HG02938 (cell line): ENCODE measurements at regions not wholly inside any gene's neighbourhood (a gene's known extent, or its start where the extent isn't known, plus 50 kb on each side); places are given as distances from the start of the nearest gene placed in this dataset.
"Not testable (repeated sequence)": the region's sequence is repeated elsewhere in the genome, so short reads cannot be mapped to it uniquely, and the experiment has no call there.

ENCODE experiments used
- ATAC-seq: cut with Tn5 transposase; IDR thresholded peaks from one replicate; pipeline ENCODE4 v1.9.1; 2021; ENCODE audit warnings: mild to moderate bottlenecking, moderate library complexity; ENCODE audit not compliant: unreplicated experiment

GRCh38 chr7:120123528-120123927, 149.4 kb upstream of the KCND2 start:
- ATAC-seq = no peak

- ATAC-seq = no peak
Observed at GRCh38 chr7:120131096-120131839, 141.7 kb upstream of the KCND2 start.

- ATAC-seq = no peak
Observed at GRCh38 chr7:120138497-120138896, 134.5 kb upstream of the KCND2 start.

- ATAC-seq = no peak
Observed at GRCh38 chr7:120156476-120156875, 116.5 kb upstream of the KCND2 start.

GRCh38 chr7:120160166-120160565, 112.8 kb upstream of the KCND2 start:
- no peak for ATAC-seq

GRCh38 chr7:120163449-120163848, 109.5 kb upstream of the KCND2 start:
- no peak for ATAC-seq

GRCh38 chr7:120165227-120165626, 107.7 kb upstream of the KCND2 start:
- no peak for ATAC-seq

- ATAC-seq = no peak
Observed at GRCh38 chr7:120168066-120168465, 104.9 kb upstream of the KCND2 start.

GRCh38 chr7:120169996-120170783, 102.8 kb upstream of the KCND2 start:
- ATAC-seq = no peak

GRCh38 chr7:120170834-120171233, 102.1 kb upstream of the KCND2 start:
- ATAC-seq = no peak

GRCh38 chr7:120171406-120171805, 101.6 kb upstream of the KCND2 start:
- no peak for ATAC-seq

- ATAC-seq = no peak
Observed at GRCh38 chr7:120180221-120180620, 92.8 kb upstream of the KCND2 start.

- no peak for ATAC-seq
Observed at GRCh38 chr7:120181499-120181898, 91.5 kb upstream of the KCND2 start.

- no peak for ATAC-seq
Observed at GRCh38 chr7:120184866-120185265, 88.1 kb upstream of the KCND2 start.

GRCh38 chr7:120185940-120186682, 86.9 kb upstream of the KCND2 start:
- ATAC-seq = no peak

- no peak for ATAC-seq
Observed at GRCh38 chr7:120186688-120187087, 86.3 kb upstream of the KCND2 start.

GRCh38 chr7:120189623-120190022, 83.4 kb upstream of the KCND2 start:
- no peak for ATAC-seq

GRCh38 chr7:120190109-120190508, 82.9 kb upstream of the KCND2 start:
- ATAC-seq = no peak

GRCh38 chr7:120190566-120190965, 82.4 kb upstream of the KCND2 start:
- no peak for ATAC-seq

GRCh38 chr7:120191423-120191822, 81.6 kb upstream of the KCND2 start:
- ATAC-seq = not testable (repeated sequence)

GRCh38 chr7:120201290-120201689, 71.7 kb upstream of the KCND2 start:
- ATAC-seq = no peak

- ATAC-seq = no peak
Observed at GRCh38 chr7:120205101-120205500, 67.9 kb upstream of the KCND2 start.
